ENCODE measurements at regions not wholly inside any gene's neighbourhood (a gene's known extent, or its start where the extent isn't known, plus 50 kb on each side); places are given as distances from the start of the nearest gene placed in this dataset.
A peak's percentile ranks its signal among the peaks of the same experiment; 100 is the strongest.

DNA sequence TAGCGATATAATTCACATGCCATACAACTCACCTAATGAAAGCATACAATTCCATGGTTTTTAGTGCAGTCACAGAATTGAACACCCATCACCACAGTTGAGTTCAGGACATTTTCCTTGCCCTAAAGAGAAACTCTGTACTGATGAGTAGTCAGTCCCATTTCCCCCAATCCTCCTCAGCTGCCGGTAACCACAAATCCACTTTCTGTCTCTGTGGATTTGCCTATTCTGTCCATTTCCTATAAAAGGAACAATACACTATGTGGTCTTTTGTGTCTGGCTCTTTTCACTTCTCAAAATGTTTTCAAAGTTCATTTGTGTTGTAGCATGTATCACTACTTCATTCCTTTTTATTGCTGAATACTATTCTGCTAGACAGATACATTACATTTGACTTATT lies 67.9 kb upstream of the TGM3 start:
- Mint-ChIP-seq H3K4me3 (no peak overlapping the region), H3K27ac (no peak overlapping the region), H3K27me3 (no peaks in the 10 kb centered on the region), H3K9me3 (no peaks in the 10 kb centered on the region), H3K4me1 (no peaks in the 10 kb centered on the region)
- no peak for DNase-seq
- ATAC-seq = no peak

DNA sequence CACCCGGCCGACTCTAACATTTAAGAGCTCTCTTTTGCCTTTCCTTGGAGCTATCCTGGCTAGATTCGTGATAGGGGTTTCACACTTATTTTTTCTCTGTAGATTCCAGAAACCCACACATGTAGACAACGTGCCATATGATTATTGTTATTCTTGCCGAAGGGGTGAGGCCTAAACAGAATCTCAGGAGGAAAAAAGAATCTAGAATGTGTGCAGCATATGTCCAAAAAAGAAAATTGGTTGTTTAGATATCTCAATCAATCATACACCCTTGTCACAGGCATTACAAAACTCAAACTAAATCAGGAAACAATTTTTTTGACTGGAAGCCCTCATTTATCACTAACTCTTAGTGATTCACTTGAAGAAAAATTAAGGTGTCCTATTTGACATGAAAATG lies 66.9 kb upstream of the TGM3 start:
- DNase-seq = no peak
- Mint-ChIP-seq H3K9me3 (no peaks in the 10 kb centered on the region), H3K4me1 (no peaks in the 10 kb centered on the region), H3K27me3 (no peaks in the 10 kb centered on the region), H3K4me3 (no peak overlapping the region), H3K27ac (no peak overlapping the region)
- ATAC-seq = no peak

DNA sequence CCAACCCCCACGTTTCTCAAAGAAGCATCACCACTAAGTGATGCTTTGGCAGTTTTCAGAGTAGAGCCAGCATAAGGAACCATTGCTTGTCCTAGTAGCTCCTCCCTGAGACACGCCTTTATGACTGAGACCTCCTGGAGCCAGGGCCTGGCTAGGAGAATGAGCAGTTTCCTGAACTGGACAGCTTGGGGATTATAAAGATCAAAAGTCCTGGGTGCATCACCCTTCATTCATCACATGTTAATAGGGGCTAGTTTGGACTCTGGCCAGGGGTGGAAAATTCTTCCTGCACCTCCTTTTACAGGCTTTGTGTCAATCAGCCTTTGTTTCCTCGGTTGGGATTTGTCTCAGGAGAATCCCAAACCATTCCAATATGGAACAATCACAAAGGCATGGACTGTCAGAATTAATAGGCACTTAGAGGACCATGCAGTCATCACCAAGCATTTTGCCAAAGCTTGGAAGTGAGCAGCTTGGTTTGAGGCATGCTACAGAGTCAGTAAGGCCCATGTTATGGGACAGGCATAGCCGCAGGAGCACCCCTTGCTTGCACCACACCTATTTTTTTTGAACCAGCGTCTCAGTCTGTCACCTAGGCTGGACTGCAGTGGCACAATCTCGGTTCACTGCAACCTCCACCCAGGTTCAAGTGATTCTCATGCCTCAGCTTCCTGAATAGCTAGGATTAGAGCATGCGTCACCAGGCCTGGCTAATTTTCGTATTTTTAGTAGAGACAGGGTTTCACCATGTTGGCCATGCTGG lies 64.9 kb upstream of the TGM3 start:
- DNase-seq = no peak
- Mint-ChIP-seq H3K27me3 (no peaks in the 10 kb centered on the region), H3K4me3 (no peak overlapping the region), H3K9me3 (no peaks in the 10 kb centered on the region), H3K27ac (no peak overlapping the region), H3K4me1 (no peaks in the 10 kb centered on the region)
- ATAC-seq = no peak

DNA sequence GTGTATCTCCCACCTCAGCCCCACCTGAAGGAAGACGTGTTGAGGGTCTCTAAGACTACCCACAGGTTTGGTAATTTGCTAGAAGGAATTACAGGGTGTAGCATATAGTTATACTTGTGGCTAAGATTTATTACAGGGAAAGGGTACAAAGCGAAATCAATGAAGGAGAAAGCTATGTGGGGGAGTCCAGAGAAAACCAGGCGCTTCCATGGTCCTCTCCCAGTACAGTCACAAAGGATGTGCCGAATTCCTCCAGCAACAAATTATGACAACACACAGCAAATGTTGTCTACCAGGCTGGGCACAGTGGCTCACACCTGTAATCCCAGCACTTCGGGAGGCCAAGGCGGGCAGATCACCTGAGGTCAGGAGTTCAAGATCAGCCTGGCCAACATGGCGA lies 64.1 kb upstream of the TGM3 start:
- ATAC-seq (no peak), DNase-seq (no peak)
- H3K4me3 Mint-ChIP-seq = no peak overlapping the region
- H3K9me3 Mint-ChIP-seq = no peaks in the 10 kb centered on the region
- H3K27me3 Mint-ChIP-seq = no peaks in the 10 kb centered on the region
- H3K27ac Mint-ChIP-seq = no peak overlapping the region
- no peaks in the 10 kb centered on the region for H3K4me1 Mint-ChIP-seq

DNA sequence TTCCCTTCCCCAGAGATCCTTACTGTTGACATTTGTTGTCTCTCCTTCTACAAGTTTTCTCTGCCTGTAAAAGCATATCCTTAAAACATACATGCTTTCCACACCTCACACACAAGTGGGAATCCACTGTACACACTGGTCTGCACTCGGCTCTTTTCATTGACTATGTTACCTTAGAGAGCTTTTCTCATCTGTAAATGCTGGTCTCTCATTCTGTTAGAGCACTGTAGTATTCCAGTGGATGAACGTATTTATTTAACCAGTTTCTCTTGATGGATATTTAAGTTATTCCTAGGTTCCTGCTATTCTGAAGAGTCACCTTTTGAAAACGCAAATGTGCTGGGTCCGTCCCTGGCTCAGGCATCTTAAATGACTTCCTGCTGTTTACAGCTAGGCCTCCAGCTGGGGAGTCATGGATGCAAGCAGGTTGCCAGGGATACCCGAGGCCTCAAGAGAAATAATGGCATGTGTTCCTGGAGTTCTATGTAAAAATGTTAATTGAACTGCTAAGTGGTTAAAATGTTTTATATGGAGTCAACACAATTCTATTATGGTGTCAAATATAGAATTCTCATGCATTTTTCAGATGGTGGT lies 61.1 kb upstream of the TGM3 start:
- Mint-ChIP-seq H3K27me3 (no peaks in the 10 kb centered on the region), H3K27ac (no peak overlapping the region), H3K4me3 (no peak overlapping the region), H3K4me1 (no peaks in the 10 kb centered on the region), H3K9me3 (no peaks in the 10 kb centered on the region)
- ATAC-seq (no peak), DNase-seq (no peak)

DNA sequence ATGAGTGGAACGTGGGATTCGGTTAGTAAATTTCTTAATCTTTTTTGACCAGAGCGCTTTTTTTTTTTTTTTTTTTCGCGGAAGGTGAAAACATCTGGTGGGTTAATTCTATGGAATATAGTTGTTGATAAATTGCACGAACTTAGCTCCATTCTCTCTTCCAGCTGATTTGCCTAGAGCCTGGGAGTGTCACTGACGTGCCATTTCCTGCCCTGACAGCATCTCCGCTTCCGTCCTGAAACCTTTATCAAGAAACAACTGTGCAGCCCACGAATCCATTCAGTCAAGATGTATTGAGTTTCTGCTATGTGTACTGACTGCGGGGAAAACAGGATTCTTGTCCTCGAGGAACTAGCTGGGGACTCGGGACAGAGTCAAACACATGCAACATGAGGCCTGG lies 59.5 kb upstream of the TGM3 start:
- no peaks in the 10 kb centered on the region for H3K9me3 Mint-ChIP-seq
- H3K4me3 Mint-ChIP-seq = no peak overlapping the region
- H3K4me1 Mint-ChIP-seq = no peaks in the 10 kb centered on the region
- H3K27ac Mint-ChIP-seq = no peak overlapping the region
- DNase-seq = no peak
- H3K27me3 Mint-ChIP-seq = no peaks in the 10 kb centered on the region
- no peak for ATAC-seq

DNA sequence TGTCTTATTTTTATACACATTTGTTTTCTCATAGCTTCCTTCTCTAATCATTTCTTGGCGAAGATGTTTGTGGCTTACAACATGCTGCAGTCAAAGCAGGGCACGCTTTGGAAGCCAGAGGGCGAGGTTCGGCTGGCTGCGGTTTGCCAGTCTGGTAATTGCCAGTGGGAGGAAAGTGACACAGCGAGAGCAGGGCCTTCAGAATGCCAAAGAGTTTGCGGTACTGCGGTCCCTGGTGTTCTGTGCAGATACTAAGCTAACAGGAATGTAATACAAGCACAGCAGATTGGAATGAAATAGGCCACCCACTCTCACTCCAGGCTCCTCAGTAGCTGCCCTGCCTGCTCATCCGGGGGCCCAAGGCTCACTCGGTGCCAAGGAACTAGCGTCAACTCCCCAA lies 58.7 kb upstream of the TGM3 start:
- DNase-seq (no peak), ATAC-seq (no peak)
- H3K4me3 Mint-ChIP-seq = no peak overlapping the region
- no peaks in the 10 kb centered on the region for H3K4me1 Mint-ChIP-seq
- H3K27me3 Mint-ChIP-seq = no peaks in the 10 kb centered on the region
- H3K27ac Mint-ChIP-seq = peak overlapping the region in 1 of 2 donors; percentile 29
- no peaks in the 10 kb centered on the region for H3K9me3 Mint-ChIP-seq

DNA sequence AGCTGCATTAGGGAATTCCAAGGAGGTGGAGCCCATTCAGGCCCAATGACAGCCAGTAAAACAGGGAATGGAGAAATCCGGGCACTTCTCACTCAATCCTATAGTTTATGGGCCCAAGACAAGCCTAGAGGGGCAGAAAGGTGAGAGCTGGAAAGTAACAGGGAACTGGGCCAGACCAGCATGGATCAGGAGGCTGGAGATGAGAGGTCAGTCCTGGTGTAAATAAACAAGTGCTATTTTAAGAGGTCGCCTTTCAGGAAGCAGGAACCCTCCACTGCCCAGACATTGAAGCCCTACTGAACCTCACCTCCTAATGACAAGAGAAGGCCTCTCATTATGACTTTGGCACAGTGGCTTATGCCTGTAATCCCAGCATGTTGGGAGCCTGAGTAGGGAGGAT lies 57.2 kb upstream of the TGM3 start:
- ATAC-seq = no peak
- no peaks in the 10 kb centered on the region for H3K9me3 Mint-ChIP-seq
- H3K4me3 Mint-ChIP-seq = no peak overlapping the region
- H3K27me3 Mint-ChIP-seq = peaks cover under 1% of the 10 kb centered on the region
- no peaks in the 10 kb centered on the region for H3K4me1 Mint-ChIP-seq
- DNase-seq = no peak
- peak overlapping the region; percentile 3 to 67 for H3K27ac Mint-ChIP-seq

DNA sequence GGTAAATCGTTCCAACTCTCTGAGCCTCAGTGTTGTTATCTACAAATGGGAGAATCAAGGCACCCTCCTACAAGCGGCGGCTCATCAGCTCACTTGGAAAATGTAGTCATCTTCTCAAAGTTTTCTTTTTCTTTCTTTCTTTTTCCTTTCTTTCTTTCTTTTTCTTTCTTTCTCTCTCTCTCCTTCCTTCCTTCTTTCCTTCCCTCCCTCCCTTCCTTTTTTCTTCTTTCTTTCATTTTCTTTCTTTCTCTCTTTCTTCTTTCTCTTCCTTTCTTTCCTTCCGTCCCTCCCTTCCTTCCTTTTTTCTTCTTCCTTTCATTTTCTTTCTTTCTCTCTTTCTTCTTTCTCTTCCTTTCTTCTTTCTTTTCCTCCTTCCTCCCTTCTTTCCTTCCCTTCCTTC lies 55.0 kb upstream of the TGM3 start:
- no peak for DNase-seq
- Mint-ChIP-seq H3K4me1 (no peaks in the 10 kb centered on the region), H3K4me3 (no peak overlapping the region)

DNA sequence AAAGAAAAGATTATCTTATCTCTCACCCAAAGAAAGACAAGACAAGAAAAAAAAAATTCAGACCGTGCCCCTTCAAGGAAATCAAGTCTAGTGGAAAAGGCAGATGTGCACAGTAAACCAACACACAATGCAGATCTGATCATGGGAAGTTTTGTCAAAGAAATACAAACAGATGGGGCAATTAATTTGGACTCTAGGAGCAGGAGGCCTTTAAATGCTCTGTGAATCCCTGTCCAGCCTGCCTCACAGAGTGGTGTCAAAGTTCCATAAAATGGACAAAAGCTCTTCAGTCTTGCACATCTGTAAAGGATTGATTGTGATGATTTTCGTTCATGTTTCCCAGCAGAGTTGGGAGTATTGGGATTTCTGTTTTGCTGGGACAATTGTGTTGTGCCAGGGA lies 53.1 kb upstream of the TGM3 start:
- peaks cover 15% of the 10 kb centered on the region for H3K27me3 Mint-ChIP-seq
- DNase-seq (no peak), ATAC-seq (no peak)
- H3K9me3 Mint-ChIP-seq = no peaks in the 10 kb centered on the region
- H3K27ac Mint-ChIP-seq = no peak overlapping the region
- no peak overlapping the region for H3K4me3 Mint-ChIP-seq
- no peaks in the 10 kb centered on the region for H3K4me1 Mint-ChIP-seq

More for the DNA sequence above, 55.0 kb upstream of the TGM3 start:
- no peak for ATAC-seq
- H3K9me3 Mint-ChIP-seq = no peaks in the 10 kb centered on the region
- H3K27me3 Mint-ChIP-seq = peaks cover 6% of the 10 kb centered on the region
- H3K27ac Mint-ChIP-seq = no peak overlapping the region

DNA sequence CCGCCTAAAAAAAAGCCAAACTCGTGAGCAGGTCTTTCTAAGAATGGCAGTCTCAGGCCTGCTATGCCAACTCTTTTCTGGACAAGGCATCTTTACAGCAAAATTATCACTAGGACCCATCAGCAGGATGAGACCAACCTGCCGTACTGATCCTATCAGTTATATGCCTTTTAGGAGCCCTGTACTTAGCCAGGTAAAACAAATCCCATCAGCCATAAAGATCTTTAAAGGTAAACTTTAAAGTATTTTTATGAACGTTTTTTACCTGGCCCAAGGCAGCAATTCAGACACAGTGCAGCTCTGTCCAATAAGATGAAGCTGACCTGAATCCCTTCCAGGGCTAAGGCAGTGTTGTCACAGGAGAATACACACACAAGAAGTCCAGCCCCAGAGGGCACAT lies 51.3 kb upstream of the TGM3 start:
- peaks cover 24% of the 10 kb centered on the region for H3K27me3 Mint-ChIP-seq
- no peaks in the 10 kb centered on the region for H3K9me3 Mint-ChIP-seq
- ATAC-seq (no peak), DNase-seq (no peak)
- H3K4me1 Mint-ChIP-seq = no peaks in the 10 kb centered on the region
- no peak overlapping the region for H3K4me3 Mint-ChIP-seq
- no peak overlapping the region for H3K27ac Mint-ChIP-seq

DNA sequence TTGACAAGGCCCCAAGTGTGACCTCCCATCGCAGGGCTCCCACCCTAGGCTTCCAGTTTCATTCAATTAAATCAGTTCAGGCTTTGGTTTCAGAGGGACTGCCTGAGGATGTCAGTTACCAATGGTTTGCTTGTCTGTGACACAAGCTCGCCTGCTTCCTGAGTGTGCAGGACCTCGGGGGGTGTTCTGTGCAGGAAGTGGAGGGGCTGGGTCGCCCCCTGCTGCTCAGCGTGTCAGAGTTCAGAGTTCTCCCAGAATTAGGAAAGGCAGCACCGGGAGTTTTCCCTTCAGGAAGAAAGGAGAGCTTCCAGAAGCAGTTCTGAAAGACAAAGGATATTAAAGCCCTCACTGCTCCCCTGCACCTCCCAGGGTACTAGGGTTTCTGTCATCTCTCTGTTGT lies 50.8 kb upstream of the TGM3 start:
- ATAC-seq = no peak
- Mint-ChIP-seq H3K4me3 (no peak overlapping the region), H3K9me3 (no peaks in the 10 kb centered on the region), H3K27me3 (peaks cover 24% of the 10 kb centered on the region), H3K4me1 (no peaks in the 10 kb centered on the region), H3K27ac (no peak overlapping the region)
- DNase-seq = no peak

DNA sequence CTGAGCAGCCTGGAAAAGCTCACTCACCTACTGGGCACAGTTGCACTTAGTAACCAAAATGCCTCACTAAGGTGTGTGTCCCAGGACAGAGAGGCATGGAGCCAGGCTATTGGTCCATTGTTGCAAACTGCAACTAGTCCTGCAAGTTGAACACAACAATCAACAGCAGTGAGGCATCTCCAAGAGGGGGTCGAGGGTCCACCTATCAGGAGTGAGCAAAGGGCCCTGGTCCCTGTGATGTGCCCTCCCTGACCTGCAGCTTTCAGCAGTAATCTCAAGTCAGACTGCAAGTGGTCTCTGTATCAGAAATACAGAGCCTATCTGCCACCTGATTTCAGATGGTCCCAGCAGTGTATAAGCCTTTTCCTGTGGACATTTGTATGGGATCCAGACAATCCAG lies 50.2 kb upstream of the TGM3 start:
- ATAC-seq = no peak
- H3K27ac Mint-ChIP-seq = no peak overlapping the region
- no peak overlapping the region for H3K4me3 Mint-ChIP-seq
- no peaks in the 10 kb centered on the region for H3K9me3 Mint-ChIP-seq
- no peak for DNase-seq
- H3K27me3 Mint-ChIP-seq = peaks cover 24% of the 10 kb centered on the region
- no peaks in the 10 kb centered on the region for H3K4me1 Mint-ChIP-seq

Data from stimulated activated naive CD8-positive, alpha-beta T cell treated with anti-CD3 and anti-CD28 coated beads, Interleukin-15, amount 100 ng/mL, for 72 hours (primary cell).